ENCODE measurements at regions not wholly inside any gene's neighbourhood (a gene's known extent, or its start where the extent isn't known, plus 50 kb on each side); places are given as distances from the start of the nearest gene placed in this dataset.

- intact Hi-C loops (cut with micrococcal nuclease) = no loop called here
- Mint-ChIP-seq H3K4me1 (ENCODE audit: insufficient read depth, unreplicated experiment) (no peaks in the 10 kb centered on the region), H3K9me3 (ENCODE audit: unreplicated experiment) (no peaks in the 10 kb centered on the region), H3K36me3 (ENCODE audit: insufficient read depth, unreplicated experiment) (no peaks in the 10 kb centered on the region), H3K27me3 (ENCODE audit: insufficient read depth, unreplicated experiment) (no peaks in the 10 kb centered on the region), H3K27ac (ENCODE audit: low read depth, unreplicated experiment) (no peak overlapping the region), H3K4me3 (ENCODE audit: unreplicated experiment) (no peak overlapping the region)
- no TSS peak for BruUV-seq (replicated peaks)
- ChIA-PET CTCF (no interaction called here), POLR2A (no interaction called here)
- DNase-seq (ENCODE audit: unreplicated experiment) = no peak
- TF ChIP-seq CTCF (IDR thresholded peaks at IDR 0.05; ENCODE audit: unreplicated experiment) = no peak
Observed at GRCh38 chr5:62933261-62933660, 354.6 kb downstream of the LRRC70 start.

GRCh38 chr5:62931153-62931950 lies 352.7 kb downstream of the LRRC70 start:
- no peak for TF ChIP-seq CTCF (IDR thresholded peaks at IDR 0.05; ENCODE audit: unreplicated experiment)
- Mint-ChIP-seq H3K4me1 (ENCODE audit: insufficient read depth, unreplicated experiment) (no peaks in the 10 kb centered on the region), H3K9me3 (ENCODE audit: unreplicated experiment) (no peaks in the 10 kb centered on the region), H3K27ac (ENCODE audit: low read depth, unreplicated experiment) (no peak overlapping the region), H3K4me3 (ENCODE audit: unreplicated experiment) (no peak overlapping the region), H3K36me3 (ENCODE audit: insufficient read depth, unreplicated experiment) (no peaks in the 10 kb centered on the region), H3K27me3 (ENCODE audit: insufficient read depth, unreplicated experiment) (no peaks in the 10 kb centered on the region)
- no TSS peak for BruUV-seq (replicated peaks)
- no peak for DNase-seq (ENCODE audit: unreplicated experiment)
- intact Hi-C loops (cut with micrococcal nuclease) = no loop called here
- POLR2A ChIA-PET = no interaction called here
- CTCF ChIA-PET = no interaction called here

GRCh38 chr5:62922191-62922590 lies 343.6 kb downstream of the LRRC70 start:
- Mint-ChIP-seq H3K4me1 (ENCODE audit: insufficient read depth, unreplicated experiment) (no peaks in the 10 kb centered on the region), H3K27me3 (ENCODE audit: insufficient read depth, unreplicated experiment) (peaks cover 10% of the 10 kb centered on the region), H3K4me3 (ENCODE audit: unreplicated experiment) (no peak overlapping the region), H3K9me3 (ENCODE audit: unreplicated experiment) (no peaks in the 10 kb centered on the region), H3K27ac (ENCODE audit: low read depth, unreplicated experiment) (no peak overlapping the region), H3K36me3 (ENCODE audit: insufficient read depth, unreplicated experiment) (no peaks in the 10 kb centered on the region)
- ChIA-PET CTCF (no interaction called here), POLR2A (no interaction called here)
- no peak for TF ChIP-seq CTCF (IDR thresholded peaks at IDR 0.05; ENCODE audit: unreplicated experiment)
- intact Hi-C loops (cut with micrococcal nuclease) = no loop called here
- BruUV-seq (replicated peaks) = no TSS peak
- no peak for DNase-seq (ENCODE audit: unreplicated experiment)

- Mint-ChIP-seq H3K27ac (ENCODE audit: low read depth, unreplicated experiment) (no peak overlapping the region), H3K4me3 (ENCODE audit: unreplicated experiment) (no peak overlapping the region), H3K9me3 (ENCODE audit: unreplicated experiment) (peaks cover 11% of the 10 kb centered on the region), H3K36me3 (ENCODE audit: insufficient read depth, unreplicated experiment) (no peaks in the 10 kb centered on the region), H3K27me3 (ENCODE audit: insufficient read depth, unreplicated experiment) (peaks cover 10% of the 10 kb centered on the region), H3K4me1 (ENCODE audit: insufficient read depth, unreplicated experiment) (no peaks in the 10 kb centered on the region)
- DNase-seq (ENCODE audit: unreplicated experiment) = no peak
- TF ChIP-seq CTCF (IDR thresholded peaks at IDR 0.05; ENCODE audit: unreplicated experiment) = no peak
- intact Hi-C loops (cut with micrococcal nuclease) = no loop called here
- no TSS peak for BruUV-seq (replicated peaks)
- ChIA-PET CTCF (no interaction called here), POLR2A (no interaction called here)
Observed at GRCh38 chr5:62920856-62921255, 342.2 kb downstream of the LRRC70 start.

Measured in MCF 10A (cell line).